Esophagus squamous epithelium (tissue), 5 donors: ENCODE measurements at regions not wholly inside any gene's neighbourhood (a gene's known extent, or its start where the extent isn't known, plus 50 kb on each side); places are given as distances from the start of the nearest gene placed in this dataset.

Source experiments
- DNase-seq: peaks from one replicate; lab custom pipeline; 2025; lab: John Stamatoyannopoulos, UW
- H3K27ac ChIP-seq, 4 donors: fragments of 200-600 bp; sonication (generic); one replicate each; pipeline ENCODE4 v1.5.1; 2016 to 2019; ENCODE audit warnings: mild to moderate bottlenecking in 1 of 4
- H3K27me3 ChIP-seq, 4 donors: fragments of 200-600 bp; sonication (generic); 1 replicate in 3 of 4; 2 replicates in 1 of 4; pipeline versions ENCODE4 v1.5.1 to v1.6.0; 2017 to 2021; ENCODE audit warnings: antibody characterized with exemption in 1 of 4
- H3K36me3 ChIP-seq, 3 donors: fragments of 200-600 bp; sonication (generic); one replicate each; pipeline ENCODE4 v1.5.1; 2016 to 2019
- H3K4me1 ChIP-seq, 3 donors: fragments of 200-600 bp; sonication (generic); one replicate each; pipeline ENCODE4 v1.5.1; 2017 to 2019
- H3K4me3 ChIP-seq, 4 donors: fragments of 200-600 bp; sonication (generic); 1 replicate in 3 of 4; 2 replicates in 1 of 4; pipeline ENCODE4 v1.5.1; 2016 to 2019; ENCODE audit warnings: mild to moderate bottlenecking in 2 of 4, moderate library complexity in 1 of 4
- H3K9me3 ChIP-seq, 3 donors: fragments of 200-600 bp; sonication (generic); one replicate each; pipeline ENCODE4 v1.5.1; 2016 to 2019
- CTCF ChIP-seq, 6 experiments: fragments of 450-650 bp in 4 of 6; fragments of 200-600 bp in 2 of 6; sonication (generic) in 2 of 6; IDR thresholded peaks; one replicate each; pipeline ENCODE4 v1.5.1; 2016 to 2019; ENCODE audit warnings: antibody characterized with exemption in 6 of 6, mild to moderate bottlenecking in 4 of 6, moderate library complexity in 4 of 6
- POLR2A ChIP-seq, 4 donors: fragments of 450-650 bp; IDR thresholded peaks; one replicate each; pipeline ENCODE4 v1.6.1; 2017; ENCODE audit warnings: antibody characterized with exemption in 4 of 4, mild to moderate bottlenecking in 4 of 4, moderate library complexity in 3 of 4
- WGBS, 2 donors: methylation state at CpG; one replicate each; pipeline ENCODE4 v1.1.5; 2018; 5-methylcytosine and 5-hydroxymethylcytosine counted together
- intact Hi-C: fragments of 100-400 bp; cut with DNase I; formaldehyde crosslinking; loops from one replicate; pipeline ENCODE4 v1.15.0; 2022
- donor health status: DM: yes; HTN: yes; CAD: no.

DNA sequence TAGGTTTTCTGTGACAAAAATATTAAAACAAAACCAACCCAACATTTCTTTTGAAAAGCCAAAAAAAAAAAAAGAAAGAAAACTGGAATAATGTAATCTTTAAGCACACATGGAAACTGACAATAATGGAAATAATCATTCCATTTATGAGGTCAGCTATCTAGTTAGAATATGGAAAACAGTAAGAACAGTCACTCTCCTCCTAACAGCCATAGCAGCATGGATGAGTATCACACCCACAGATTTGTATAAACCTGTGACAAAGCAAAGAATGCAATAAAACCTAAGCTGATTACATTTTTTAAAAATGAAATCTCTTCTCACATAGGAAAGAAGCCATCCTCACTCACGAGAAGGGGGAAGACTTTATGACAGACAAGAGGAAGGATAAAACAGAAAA is 437.8 kb downstream of the NYAP2 start:
- WGBS, 2 donors, result 60 to 67% methylated on average over 1 of the region's 1 CpG
- DNase-seq, result no peak

GRCh38 chr2:225824748-225825449 is 425.4 kb downstream of the NYAP2 start:
- no peak for TF ChIP-seq POLR2A (IDR thresholded peaks at IDR 0.05)
- TF ChIP-seq CTCF (IDR thresholded peaks at IDR 0.05), result no peak
- Histone ChIP-seq H3K9me3 (no peaks in the 10 kb centered on the region), H3K27ac (no peak overlapping the region), H3K27me3 (no peaks in the 10 kb centered on the region), H3K4me1 (no peaks in the 10 kb centered on the region), H3K36me3 (no peaks in the 10 kb centered on the region), H3K4me3 (no peak overlapping the region)
- DNase-seq, result no peak
- 87 to 90% methylated on average over 3 to 6 of the region's 11 CpGs for WGBS, 2 donors
- intact Hi-C loops, result no loop called here

More for the DNA sequence above, 437.8 kb downstream of the NYAP2 start:
- no peaks in the 10 kb centered on the region for H3K9me3 ChIP-seq
- no peaks in the 10 kb centered on the region for H3K27me3 ChIP-seq
- H3K27ac ChIP-seq, result no peak overlapping the region
- TF ChIP-seq CTCF (IDR thresholded peaks at IDR 0.05), result no peak
- TF ChIP-seq POLR2A (IDR thresholded peaks at IDR 0.05), result no peak
- no peak overlapping the region for H3K4me3 ChIP-seq
- intact Hi-C loops, result no loop called here
- no peaks in the 10 kb centered on the region for H3K36me3 ChIP-seq
- no peaks in the 10 kb centered on the region for H3K4me1 ChIP-seq

- Histone ChIP-seq H3K4me3 (no peak overlapping the region), H3K27ac (no peak overlapping the region), H3K9me3 (no peaks in the 10 kb centered on the region), H3K27me3 (no peaks in the 10 kb centered on the region), H3K36me3 (no peaks in the 10 kb centered on the region), H3K4me1 (no peaks in the 10 kb centered on the region)
- TF ChIP-seq CTCF (IDR thresholded peaks at IDR 0.05) (no peak), POLR2A (IDR thresholded peaks at IDR 0.05) (no peak)
- intact Hi-C loops, result no loop called here
- DNase-seq, result no peak
- 82 to 84% methylated on average over 2 of the region's 2 CpGs for WGBS, 2 donors
These were observed 421.8 kb downstream of the NYAP2 start for GRCh38 chr2:225821351-225821750.

DNA sequence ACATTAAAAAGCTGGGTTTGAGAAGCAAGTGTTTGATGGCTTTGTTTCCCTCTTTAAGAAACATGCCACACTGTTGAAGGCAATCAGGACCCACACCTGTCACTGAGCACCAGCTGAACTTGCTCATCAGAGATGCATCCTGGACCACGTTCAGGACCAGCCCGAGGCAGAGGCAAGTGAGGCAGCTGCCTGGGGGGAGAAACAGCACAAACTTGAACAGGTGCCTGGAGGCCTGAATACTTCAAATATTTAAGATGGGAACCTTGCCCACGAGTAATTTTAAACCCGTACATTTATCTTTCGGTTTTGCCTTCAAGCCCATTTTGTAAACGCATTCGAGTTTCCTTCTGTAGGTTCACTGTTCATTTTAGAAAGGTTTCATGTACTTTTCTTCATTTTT is 421.3 kb downstream of the NYAP2 start:
- intact Hi-C loops, result no loop called here
- DNase-seq, result no peak
- Histone ChIP-seq H3K4me1 (no peaks in the 10 kb centered on the region), H3K36me3 (no peaks in the 10 kb centered on the region), H3K27me3 (no peaks in the 10 kb centered on the region), H3K27ac (no peak overlapping the region), H3K4me3 (no peak overlapping the region), H3K9me3 (no peaks in the 10 kb centered on the region)
- 68 to 73% methylated on average over 7 of the region's 7 CpGs for WGBS, 2 donors
- TF ChIP-seq CTCF (IDR thresholded peaks at IDR 0.05) (no peak), POLR2A (IDR thresholded peaks at IDR 0.05) (no peak)

- no peak for TF ChIP-seq CTCF (IDR thresholded peaks at IDR 0.05)
- no peaks in the 10 kb centered on the region for H3K9me3 ChIP-seq
- no peaks in the 10 kb centered on the region for H3K27me3 ChIP-seq
- H3K36me3 ChIP-seq, result no peaks in the 10 kb centered on the region
- intact Hi-C loops, result no loop called here
- H3K4me1 ChIP-seq, result no peaks in the 10 kb centered on the region
- H3K27ac ChIP-seq, result no peak overlapping the region
- DNase-seq, result no peak
- no peak overlapping the region for H3K4me3 ChIP-seq
These were observed 415.0 kb downstream of the NYAP2 start for GRCh38 chr2:225814554-225814953.
